Neutrophil (primary cell): ENCODE measurements at regions not wholly inside any gene's neighbourhood (a gene's known extent, or its start where the extent isn't known, plus 50 kb on each side); places are given as distances from the start of the nearest gene placed in this dataset.

ENCODE experiments used
- H3K27ac ChIP-seq: fragments of 200-600 bp; sonication (generic); 2 replicates; pipeline ENCODE4 v1.5.1; 2016; ENCODE audit warnings: mild to moderate bottlenecking, moderate library complexity
- H3K27me3 ChIP-seq: fragments of 200-600 bp; sonication (generic); 2 replicates; pipeline ENCODE4 v1.6.0; 2016; ENCODE audit warnings: mild to moderate bottlenecking
- H3K36me3 ChIP-seq: fragments of 200-600 bp; sonication (generic); 2 replicates; pipeline ENCODE4 v1.5.1; 2017
- H3K4me1 ChIP-seq, 2 experiments: fragments of 200-600 bp in 1 of 2; sonication (generic) in 1 of 2; 1 replicate in 1 of 2; 2 replicates in 1 of 2; pipeline versions ENCODE4 v1.5.1 to v1.6.1; 2013 to 2016; ENCODE audit warnings: low read depth in 1 of 2, low read length in 1 of 2, mild to moderate bottlenecking in 1 of 2, moderate library complexity in 1 of 2; ENCODE audit not compliant: control insufficient read depth in 1 of 2, insufficient read depth in 1 of 2
- H3K4me3 ChIP-seq, 2 experiments: fragments of 200-600 bp in 1 of 2; sonication (generic) in 1 of 2; 1 replicate in 1 of 2; 2 replicates in 1 of 2; pipeline ENCODE4 v1.5.1; 2013 to 2016; ENCODE audit warnings: low read depth in 1 of 2, low read length in 1 of 2, mild to moderate bottlenecking in 1 of 2, moderate library complexity in 1 of 2
- H3K9me3 ChIP-seq: fragments of 200-600 bp; sonication (generic); 2 replicates; pipeline ENCODE4 v1.5.1; 2016
- TF ChIP-seq, protein P1 (sequence below): fragments of 200-600 bp; sonication (generic); IDR thresholded peaks from 2 replicates; pipeline ENCODE4 v1.5.1; 2016; ENCODE audit warnings: antibody characterized with exemption

GRCh38 chr2:16081316-16082200 is 141.2 kb downstream of the MYCN start:
- Histone ChIP-seq H3K27ac (no peak overlapping the region), H3K4me3 (no peak overlapping the region), H3K9me3 (no peaks in the 10 kb centered on the region), H3K36me3 (no peaks in the 10 kb centered on the region), H3K4me1 (no peaks in the 10 kb centered on the region), H3K27me3 (no peaks in the 10 kb centered on the region)
- TF ChIP-seq, protein P1, sequence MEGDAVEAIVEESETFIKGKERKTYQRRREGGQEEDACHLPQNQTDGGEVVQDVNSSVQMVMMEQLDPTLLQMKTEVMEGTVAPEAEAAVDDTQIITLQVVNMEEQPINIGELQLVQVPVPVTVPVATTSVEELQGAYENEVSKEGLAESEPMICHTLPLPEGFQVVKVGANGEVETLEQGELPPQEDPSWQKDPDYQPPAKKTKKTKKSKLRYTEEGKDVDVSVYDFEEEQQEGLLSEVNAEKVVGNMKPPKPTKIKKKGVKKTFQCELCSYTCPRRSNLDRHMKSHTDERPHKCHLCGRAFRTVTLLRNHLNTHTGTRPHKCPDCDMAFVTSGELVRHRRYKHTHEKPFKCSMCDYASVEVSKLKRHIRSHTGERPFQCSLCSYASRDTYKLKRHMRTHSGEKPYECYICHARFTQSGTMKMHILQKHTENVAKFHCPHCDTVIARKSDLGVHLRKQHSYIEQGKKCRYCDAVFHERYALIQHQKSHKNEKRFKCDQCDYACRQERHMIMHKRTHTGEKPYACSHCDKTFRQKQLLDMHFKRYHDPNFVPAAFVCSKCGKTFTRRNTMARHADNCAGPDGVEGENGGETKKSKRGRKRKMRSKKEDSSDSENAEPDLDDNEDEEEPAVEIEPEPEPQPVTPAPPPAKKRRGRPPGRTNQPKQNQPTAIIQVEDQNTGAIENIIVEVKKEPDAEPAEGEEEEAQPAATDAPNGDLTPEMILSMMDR = no peak

- Histone ChIP-seq H3K9me3 (no peaks in the 10 kb centered on the region), H3K27ac (no peak overlapping the region), H3K27me3 (no peaks in the 10 kb centered on the region), H3K36me3 (no peaks in the 10 kb centered on the region), H3K4me1 (no peaks in the 10 kb centered on the region), H3K4me3 (no peak overlapping the region)
- TF ChIP-seq, protein P1 = no peak
Observed at GRCh38 chr2:16080516-16080915, 140.2 kb downstream of the MYCN start.

DNA sequence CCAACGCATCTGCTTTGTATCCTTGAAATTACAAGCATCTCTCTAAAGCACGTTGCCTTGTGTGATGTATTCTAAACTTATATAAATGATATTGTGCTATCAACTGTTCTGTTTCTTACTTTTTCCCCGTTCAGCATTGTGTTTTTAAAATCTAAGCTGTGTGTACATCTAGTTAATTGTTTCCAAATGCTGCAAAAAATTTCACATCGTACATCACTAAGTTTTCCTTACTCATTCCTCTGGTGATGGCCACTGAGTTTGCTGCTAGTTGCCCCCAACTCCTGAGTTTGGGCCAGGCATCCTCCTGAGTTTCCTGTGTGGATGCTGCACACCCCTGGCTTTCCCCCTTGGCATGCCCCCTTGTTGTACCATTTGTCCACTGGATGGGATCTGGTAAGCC is 139.7 kb downstream of the MYCN start:
- Histone ChIP-seq H3K27ac (no peak overlapping the region), H3K9me3 (no peaks in the 10 kb centered on the region), H3K4me3 (no peak overlapping the region), H3K27me3 (no peaks in the 10 kb centered on the region), H3K36me3 (no peaks in the 10 kb centered on the region), H3K4me1 (no peaks in the 10 kb centered on the region)
- TF ChIP-seq, protein P1 = no peak

DNA sequence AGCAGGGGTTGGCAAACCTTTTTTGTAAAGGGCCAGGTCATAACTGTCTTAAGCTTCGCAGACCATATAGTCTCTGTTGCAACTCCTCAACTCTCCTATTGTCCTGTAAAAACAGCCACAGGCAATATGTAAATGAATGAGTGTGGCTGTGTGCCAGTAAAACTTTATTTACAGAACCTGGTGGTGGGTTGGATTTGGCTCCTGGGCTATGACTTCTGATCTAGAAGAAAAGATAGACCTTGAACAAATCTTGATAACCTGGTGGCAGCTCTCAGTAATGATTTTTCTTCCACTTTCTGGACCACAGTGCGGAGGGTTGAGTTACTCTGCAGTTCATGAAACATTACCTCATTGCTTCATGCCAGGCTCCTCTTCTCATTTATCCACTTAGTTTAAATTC is 139.3 kb downstream of the MYCN start:
- Histone ChIP-seq H3K27ac (no peak overlapping the region), H3K4me3 (no peak overlapping the region), H3K27me3 (no peaks in the 10 kb centered on the region), H3K9me3 (no peaks in the 10 kb centered on the region), H3K4me1 (no peaks in the 10 kb centered on the region), H3K36me3 (no peaks in the 10 kb centered on the region)
- TF ChIP-seq, protein P1 = no peak

DNA sequence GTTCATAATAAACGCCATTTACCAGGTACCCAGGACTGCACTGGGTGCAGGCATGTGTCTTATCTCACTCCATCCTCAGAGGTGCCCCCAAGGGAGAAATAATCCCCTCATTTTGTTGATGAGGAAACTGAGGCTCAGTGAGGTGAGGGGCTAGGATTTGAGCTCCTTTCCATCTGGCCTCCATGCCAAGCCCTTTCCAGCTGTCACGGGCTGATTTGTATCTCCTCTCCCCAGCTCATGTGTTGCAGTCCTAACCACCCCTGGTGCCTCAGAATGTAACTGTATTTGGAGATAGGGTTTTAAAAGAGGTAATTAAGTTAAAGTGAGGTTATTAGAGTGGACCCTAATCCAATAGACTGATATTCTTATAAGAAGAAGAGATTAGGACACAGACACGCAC is 137.3 kb downstream of the MYCN start:
- Histone ChIP-seq H3K4me3 (no peak overlapping the region), H3K9me3 (no peaks in the 10 kb centered on the region), H3K4me1 (no peaks in the 10 kb centered on the region), H3K27me3 (no peaks in the 10 kb centered on the region), H3K36me3 (no peaks in the 10 kb centered on the region), H3K27ac (no peak overlapping the region)
- TF ChIP-seq, protein P1 = no peak
